ENCODE measurements at regions not wholly inside any gene's neighbourhood (a gene's known extent, or its start where the extent isn't known, plus 50 kb on each side); places are given as distances from the start of the nearest gene placed in this dataset.
"Not testable (repeated sequence)": the region's sequence is repeated elsewhere in the genome, so short reads cannot be mapped to it uniquely, and the experiment has no call there.

- intact Hi-C loops (cut with DNase I): no loop called here
- TF ChIP-seq CTCF (IDR thresholded peaks at IDR 0.05): no peak
- ATAC-seq (no peak), DNase-seq (no peak)
- H3K4me1 ChIP-seq: no peaks in the 10 kb centered on the region
- H3K9me3 ChIP-seq: no peaks in the 10 kb centered on the region
- H3K27ac ChIP-seq: no peak overlapping the region
- H3K36me3 ChIP-seq: no peaks in the 10 kb centered on the region
- H3K27me3 ChIP-seq (ENCODE audit: low read depth): peaks cover 35% of the 10 kb centered on the region
- H3K4me3 ChIP-seq: no peak overlapping the region
These were observed 1143.6 kb downstream of the TMEM121 start for GRCh38 chr14:106670011-106670410.

GRCh38 chr14:106674093-106674492 is 1147.7 kb downstream of the TMEM121 start:
- ATAC-seq; H3K27ac ChIP-seq; H3K9me3 ChIP-seq; intact Hi-C loops (cut with DNase I); H3K36me3 ChIP-seq; H3K4me3 ChIP-seq; DNase-seq; H3K4me1 ChIP-seq: not testable (repeated sequence)
- H3K27me3 ChIP-seq (ENCODE audit: low read depth): peaks cover 22% of the 10 kb centered on the region

GRCh38 chr14:106674509-106675125 is 1148.2 kb downstream of the TMEM121 start:
- H3K36me3 ChIP-seq; H3K27ac ChIP-seq; H3K9me3 ChIP-seq; DNase-seq; H3K4me1 ChIP-seq; intact Hi-C loops (cut with DNase I); H3K4me3 ChIP-seq; ATAC-seq: not testable (repeated sequence)
- peaks cover 16% of the 10 kb centered on the region for H3K27me3 ChIP-seq (ENCODE audit: low read depth)
- peak; percentile 13 for TF ChIP-seq CTCF (IDR thresholded peaks at IDR 0.05)

- H3K27me3 ChIP-seq (ENCODE audit: low read depth); H3K9me3 ChIP-seq; intact Hi-C loops (cut with DNase I); H3K27ac ChIP-seq; H3K4me1 ChIP-seq; H3K36me3 ChIP-seq; DNase-seq; H3K4me3 ChIP-seq; ATAC-seq: not testable (repeated sequence)
These were observed 1149.3 kb downstream of the TMEM121 start for GRCh38 chr14:106675716-106676115.

GRCh38 chr14:106679776-106680175 is 1153.4 kb downstream of the TMEM121 start:
- intact Hi-C loops (cut with DNase I): no loop called here
- Histone ChIP-seq H3K9me3 (no peaks in the 10 kb centered on the region), H3K4me1 (no peaks in the 10 kb centered on the region), H3K27me3 (ENCODE audit: low read depth) (no peaks in the 10 kb centered on the region), H3K4me3 (no peak overlapping the region), H3K36me3 (no peaks in the 10 kb centered on the region), H3K27ac (no peak overlapping the region)
- no peak for DNase-seq
- no peak for ATAC-seq
- no peak for TF ChIP-seq CTCF (IDR thresholded peaks at IDR 0.05)

GRCh38 chr14:106681161-106681560 is 1154.8 kb downstream of the TMEM121 start:
- no peak for TF ChIP-seq CTCF (IDR thresholded peaks at IDR 0.05)
- ATAC-seq: no peak
- Histone ChIP-seq H3K4me3 (no peak overlapping the region), H3K27ac (no peak overlapping the region), H3K4me1 (no peaks in the 10 kb centered on the region), H3K9me3 (no peaks in the 10 kb centered on the region), H3K36me3 (no peaks in the 10 kb centered on the region), H3K27me3 (ENCODE audit: low read depth) (no peaks in the 10 kb centered on the region)
- DNase-seq: no peak
- intact Hi-C loops (cut with DNase I): no loop called here

Data from lower lobe of right lung (tissue), 2 donors.